Neural progenitor cell (in vitro differentiated cells): ENCODE measurements at regions not wholly inside any gene's neighbourhood (a gene's known extent, or its start where the extent isn't known, plus 50 kb on each side); places are given as distances from the start of the nearest gene placed in this dataset.

Source experiments
- DNase-seq: peaks from one replicate; pipeline ENCODE4 v3.0.0-alpha.2; 2016; ENCODE audit warnings: low spot score
- H2AFZ ChIP-seq: fragments of 200-600 bp; sonication (generic); replicated peaks from 2 replicates; pipeline ENCODE4 v1.6.1; 2016; ENCODE audit warnings: antibody characterized with exemption
- H3F3A ChIP-seq: fragments of 200-600 bp; sonication (generic); 2 replicates; pipeline ENCODE4 v1.6.1; 2016; ENCODE audit warnings: antibody characterized with exemption, low read depth
- H3K27ac ChIP-seq: fragments of 200-600 bp; sonication (generic); 2 replicates; pipeline ENCODE4 v1.5.1; 2016; ENCODE audit warnings: mild to moderate bottlenecking
- H3K27me3 ChIP-seq: fragments of 200-600 bp; sonication (generic); 2 replicates; pipeline ENCODE4 v1.6.1; 2016; ENCODE audit warnings: mild to moderate bottlenecking, moderate library complexity
- H3K36me3 ChIP-seq: fragments of 200-600 bp; sonication (generic); 2 replicates; pipeline ENCODE4 v1.5.1; 2016
- H3K4me1 ChIP-seq: fragments of 200-600 bp; sonication (generic); 2 replicates; pipeline ENCODE4 v1.6.1; 2016; ENCODE audit warnings: mixed run types
- H3K4me2 ChIP-seq: fragments of 200-600 bp; sonication (generic); 2 replicates; pipeline ENCODE4 v1.6.1; 2016
- H3K4me3 ChIP-seq: fragments of 200-600 bp; sonication (generic); 2 replicates; pipeline ENCODE4 v1.5.1; 2016
- H3K79me2 ChIP-seq: fragments of 200-600 bp; sonication (generic); 2 replicates; pipeline ENCODE4 v1.6.1; 2016; ENCODE audit warnings: low read depth
- H3K9ac ChIP-seq: fragments of 200-600 bp; sonication (generic); 2 replicates; pipeline ENCODE4 v1.6.1; 2016
- H3K9me3 ChIP-seq: fragments of 200-600 bp; sonication (generic); 2 replicates; pipeline ENCODE4 v1.5.1; 2016; ENCODE audit warnings: low read depth
- H4K20me1 ChIP-seq: fragments of 200-600 bp; sonication (generic); 2 replicates; pipeline ENCODE4 v1.6.1; 2016; ENCODE audit warnings: low read depth
- H3K27ac Mint-ChIP-seq: 3 replicates; pipeline ENCODE4 v1.8.0; 2021; ENCODE audit warnings: mixed read lengths
- H3K27me3 Mint-ChIP-seq: 2 replicates; pipeline ENCODE4 v1.8.0; 2022; ENCODE audit warnings: low read depth, mild to moderate bottlenecking, inconsistent platforms, moderate library complexity, mixed read lengths; ENCODE audit not compliant: insufficient read depth
- H3K36me3 Mint-ChIP-seq: 3 replicates; pipeline ENCODE4 v1.8.0; 2021; ENCODE audit warnings: mixed read lengths
- H3K4me1 Mint-ChIP-seq: 3 replicates; pipeline ENCODE4 v1.8.0; 2021; ENCODE audit warnings: mixed read lengths
- H3K4me3 Mint-ChIP-seq: 3 replicates; pipeline ENCODE4 v1.8.0; 2021; ENCODE audit warnings: mild to moderate bottlenecking, moderate library complexity, mixed read lengths
- H3K9me3 Mint-ChIP-seq: 3 replicates; pipeline ENCODE4 v1.8.0; 2020; ENCODE audit warnings: mixed read lengths
- CTCF ChIP-seq: fragments of 200-600 bp; sonication (generic); IDR thresholded peaks from 2 replicates; pipeline ENCODE4 v1.5.1; 2017; ENCODE audit warnings: antibody characterized with exemption, mild to moderate bottlenecking
- EZH2 ChIP-seq: fragments of 200-600 bp; sonication (generic); IDR thresholded peaks from 2 replicates; pipeline ENCODE4 v1.6.1; 2017; ENCODE audit warnings: antibody characterized with exemption, mild to moderate bottlenecking, moderate library complexity
- EZH2phosphoT487 ChIP-seq: fragments of 200-600 bp; sonication (generic); IDR thresholded peaks from 2 replicates; pipeline ENCODE4 v1.6.1; 2017; ENCODE audit warnings: antibody characterized with exemption

GRCh38 chr4:189786447-189786846 is 154.2 kb upstream of the FRG1 start:
- Histone ChIP-seq H3K4me3 (no peak overlapping the region), H3K4me1 (no peaks in the 10 kb centered on the region), H3K4me2 (no peak overlapping the region), H3K9me3 (no peaks in the 10 kb centered on the region), H3K27me3 (no peaks in the 10 kb centered on the region), H3K36me3 (no peaks in the 10 kb centered on the region), H3K27ac (no peak overlapping the region), H3F3A (no peaks in the 10 kb centered on the region), H3K79me2 (no peaks in the 10 kb centered on the region), H2AFZ (no peak overlapping the region), H3K9ac (no peak overlapping the region), H4K20me1 (no peaks in the 10 kb centered on the region)
- no peak for DNase-seq
- TF ChIP-seq EZH2 (no peak), CTCF (no peak), EZH2phosphoT487 (no peak)
- Mint-ChIP-seq H3K9me3 (peaks cover 29% of the 10 kb centered on the region), H3K4me1 (no peaks in the 10 kb centered on the region), H3K27me3 (peaks cover 2% of the 10 kb centered on the region), H3K27ac (no peak overlapping the region), H3K4me3 (no peak overlapping the region), H3K36me3 (no peaks in the 10 kb centered on the region)

- H3K4me3 Mint-ChIP-seq, result no peak overlapping the region
Measured at GRCh38 chr4:189787216-189788031, 153.2 kb upstream of the FRG1 start.

GRCh38 chr4:189792924-189793618 is 147.6 kb upstream of the FRG1 start:
- Histone ChIP-seq H4K20me1 (no peaks in the 10 kb centered on the region), H3K27ac (no peak overlapping the region), H3K9ac (no peak overlapping the region), H2AFZ (no peak overlapping the region), H3K27me3 (no peaks in the 10 kb centered on the region), H3K4me2 (no peak overlapping the region), H3K79me2 (no peaks in the 10 kb centered on the region), H3K4me1 (peaks cover 16% of the 10 kb centered on the region), H3K36me3 (no peaks in the 10 kb centered on the region), H3F3A (peaks cover 8% of the 10 kb centered on the region), H3K4me3 (no peak overlapping the region), H3K9me3 (no peaks in the 10 kb centered on the region)
- H3K4me3 Mint-ChIP-seq, result no peak overlapping the region
- H3K4me1 Mint-ChIP-seq, result peaks cover 6% of the 10 kb centered on the region
- H3K27ac Mint-ChIP-seq, result no peak overlapping the region
- DNase-seq, result peak; percentile 85
- H3K27me3 Mint-ChIP-seq, result peaks cover 2% of the 10 kb centered on the region
- no peaks in the 10 kb centered on the region for H3K36me3 Mint-ChIP-seq
- TF ChIP-seq CTCF (peak; percentile 95), EZH2phosphoT487 (no peak)
- H3K9me3 Mint-ChIP-seq, result peaks cover 3% of the 10 kb centered on the region

More at GRCh38 chr4:189787216-189788031, 153.2 kb upstream of the FRG1 start:
- H3K27me3 Mint-ChIP-seq, result peaks cover 2% of the 10 kb centered on the region
- no peak for TF ChIP-seq EZH2
- no peak for TF ChIP-seq EZH2phosphoT487
- no peak for TF ChIP-seq CTCF
- no peak overlapping the region for H2AFZ ChIP-seq
- H3K4me1 ChIP-seq, result no peaks in the 10 kb centered on the region
- H3K27me3 ChIP-seq, result no peaks in the 10 kb centered on the region
- no peaks in the 10 kb centered on the region for H3K4me1 Mint-ChIP-seq
- H3K36me3 Mint-ChIP-seq, result no peaks in the 10 kb centered on the region
- H3K4me3 ChIP-seq, result no peak overlapping the region
- H3K9ac ChIP-seq, result no peak overlapping the region
- H4K20me1 ChIP-seq, result no peaks in the 10 kb centered on the region
- H3F3A ChIP-seq, result no peaks in the 10 kb centered on the region
- H3K79me2 ChIP-seq, result no peaks in the 10 kb centered on the region
- no peak overlapping the region for H3K27ac Mint-ChIP-seq
- H3K36me3 ChIP-seq, result no peaks in the 10 kb centered on the region
- H3K27ac ChIP-seq, result no peak overlapping the region
- H3K9me3 ChIP-seq, result no peaks in the 10 kb centered on the region
- H3K4me2 ChIP-seq, result no peak overlapping the region
- H3K9me3 Mint-ChIP-seq, result peaks cover 20% of the 10 kb centered on the region
- DNase-seq, result no peak
